Activated T-cell treated with anti-CD3 and anti-CD28 coated beads, Interleukin-2, amount 50 U/mL, for 1 hour (primary cell): ENCODE measurements at regions not wholly inside any gene's neighbourhood (a gene's known extent, or its start where the extent isn't known, plus 50 kb on each side); places are given as distances from the start of the nearest gene placed in this dataset.

Source experiments
- DNase-seq: peaks from one replicate; pipeline ENCODE4 v3.0.0-alpha.2; 2020

DNA sequence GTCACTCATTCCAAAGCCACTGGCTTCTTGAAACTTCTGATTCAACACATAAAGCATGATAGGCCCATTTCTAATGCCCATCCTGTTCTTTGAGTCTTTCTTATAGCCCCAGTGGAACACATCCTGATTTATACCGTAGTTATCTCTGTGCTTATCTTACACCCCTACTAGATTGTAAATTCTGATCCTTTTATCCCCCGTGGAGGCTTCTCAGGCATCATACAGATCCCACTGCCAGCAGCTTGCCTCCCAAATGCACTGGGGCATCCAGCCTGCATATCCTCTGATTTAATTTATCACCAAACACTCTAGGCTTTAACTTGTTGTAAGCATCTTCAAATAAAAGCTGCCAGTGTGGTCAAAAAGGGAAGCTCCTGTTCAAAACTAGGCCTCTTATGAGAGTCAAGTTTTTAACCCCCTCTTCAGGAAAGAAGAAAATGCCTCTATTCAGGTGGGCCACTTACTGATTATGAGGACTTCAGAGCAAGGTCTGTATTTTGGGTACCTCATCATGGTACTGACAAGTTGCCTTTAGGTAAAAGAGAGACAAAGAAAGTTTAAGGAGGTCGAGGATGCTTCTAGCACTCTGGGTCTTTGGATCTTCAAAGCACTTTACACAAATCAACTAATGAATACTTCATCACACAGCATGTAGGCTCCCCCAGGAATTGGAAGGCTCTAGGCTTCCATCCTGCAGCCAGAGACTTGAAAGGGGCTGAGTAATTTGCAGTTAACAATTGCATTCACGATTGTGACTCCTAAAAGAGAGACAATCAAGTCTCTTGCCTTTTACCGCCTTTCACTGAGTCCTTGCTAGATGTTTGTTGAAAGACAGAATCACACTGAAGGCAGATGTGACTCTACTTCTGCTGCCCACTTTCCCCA, 95.8 kb upstream of the LDB2 start:
- DNase-seq = no peak

DNA sequence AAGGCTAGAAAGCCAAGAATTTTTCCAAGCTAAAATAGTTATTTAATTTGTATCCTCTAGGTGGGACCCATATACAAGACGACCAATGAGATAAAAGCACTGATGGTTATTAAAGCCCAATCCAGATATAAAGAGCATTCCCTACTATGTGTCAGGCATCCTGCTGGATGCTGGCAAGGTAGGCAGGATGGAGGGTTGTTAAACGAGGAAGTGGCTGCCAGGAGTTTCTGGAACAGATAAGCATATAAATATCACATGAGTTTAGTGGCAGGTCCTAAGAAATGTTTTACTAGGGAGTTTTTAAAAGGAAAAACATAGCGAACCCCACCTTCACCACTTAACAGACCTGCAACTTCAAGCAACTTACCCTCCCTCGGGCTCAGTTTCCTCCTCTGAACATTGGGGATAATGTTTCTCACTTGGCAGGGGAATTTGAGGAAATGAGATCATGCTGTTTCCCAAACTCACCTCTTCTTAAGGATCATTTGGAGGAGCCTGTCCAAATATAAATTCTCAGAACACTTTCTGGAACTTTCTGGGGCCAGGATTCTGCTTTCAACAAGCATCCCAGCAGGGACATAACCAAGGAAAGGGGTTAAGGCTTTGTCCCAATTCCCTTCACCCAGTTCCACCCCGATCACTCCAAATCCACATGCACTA, 94.3 kb upstream of the LDB2 start:
- no peak for DNase-seq

DNA sequence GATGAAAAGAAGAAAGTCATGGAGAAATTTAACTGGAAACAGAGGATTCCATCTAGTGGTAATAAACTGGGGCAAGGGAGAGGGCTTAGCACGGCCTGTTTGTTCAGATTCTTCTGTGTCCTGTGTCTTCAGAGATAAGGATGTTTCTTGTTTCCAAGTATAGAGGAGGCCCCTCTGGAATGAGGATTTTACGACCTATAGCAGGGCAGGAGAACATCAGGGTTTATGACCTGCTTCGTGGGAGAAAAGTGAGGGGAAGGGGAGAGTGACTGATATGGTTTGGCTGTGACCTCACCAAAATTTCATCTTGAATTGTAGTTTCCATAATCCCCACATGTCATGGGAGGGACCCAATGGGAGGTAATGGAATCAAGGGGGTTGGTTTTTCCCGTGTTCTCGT, 93.0 kb upstream of the LDB2 start:
- DNase-seq = no peak

DNA sequence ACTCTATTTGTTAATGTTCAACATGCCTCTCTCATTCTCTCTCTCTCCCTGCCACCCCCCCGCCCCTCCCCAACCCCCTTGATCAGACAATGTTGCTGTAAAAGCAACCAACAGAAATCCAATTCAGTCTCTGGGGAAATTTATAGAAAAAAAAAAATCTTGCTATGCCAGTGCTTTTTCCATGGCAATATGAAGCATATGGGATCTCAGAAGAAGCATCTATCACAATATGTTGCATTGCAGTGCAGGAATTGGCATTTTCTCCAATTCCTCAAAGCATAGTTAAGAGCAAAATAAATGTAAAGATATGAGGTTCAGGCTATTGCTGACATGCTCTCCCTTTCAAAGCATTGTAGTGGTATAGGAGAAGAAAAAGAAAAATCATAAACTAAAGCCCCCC, 90.9 kb upstream of the LDB2 start:
- no peak for DNase-seq

DNA sequence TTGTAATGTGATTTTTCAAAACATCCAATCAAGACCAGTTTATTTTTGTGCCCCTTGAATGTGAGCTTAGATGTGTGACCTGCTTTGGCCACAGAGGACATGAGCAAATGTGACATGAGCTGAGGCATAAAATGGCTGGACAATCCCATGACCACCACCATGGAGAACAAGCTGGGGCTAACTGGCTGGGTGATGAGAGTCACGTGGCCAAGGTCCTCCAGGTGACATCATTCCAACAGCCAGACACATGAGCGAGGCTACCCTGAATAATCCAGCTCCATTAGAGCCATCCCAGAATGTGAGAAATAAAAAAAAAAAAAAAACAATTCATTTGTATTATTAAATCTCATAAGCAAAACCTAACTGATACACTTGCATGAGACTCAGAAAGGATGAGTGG, 90.4 kb upstream of the LDB2 start:
- DNase-seq = no peak

DNA sequence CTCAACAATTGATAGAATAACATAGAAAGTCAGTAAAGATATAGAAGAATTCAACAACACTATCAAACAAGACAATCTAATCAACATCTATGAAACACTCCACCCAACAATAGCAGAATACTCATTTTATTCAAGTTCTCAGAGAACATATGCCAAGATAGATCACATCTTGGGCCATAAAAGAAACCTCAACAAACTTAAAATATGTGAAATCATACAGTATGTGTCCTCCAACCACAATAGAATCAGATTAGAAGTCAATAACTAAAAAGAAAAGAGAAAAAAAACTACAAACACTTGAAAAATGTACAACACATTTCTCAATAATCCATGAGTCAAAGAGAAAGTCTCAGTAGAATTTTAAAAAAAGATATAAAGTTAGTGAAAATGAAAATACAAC, 78.6 kb upstream of the LDB2 start:
- DNase-seq = no peak

DNA sequence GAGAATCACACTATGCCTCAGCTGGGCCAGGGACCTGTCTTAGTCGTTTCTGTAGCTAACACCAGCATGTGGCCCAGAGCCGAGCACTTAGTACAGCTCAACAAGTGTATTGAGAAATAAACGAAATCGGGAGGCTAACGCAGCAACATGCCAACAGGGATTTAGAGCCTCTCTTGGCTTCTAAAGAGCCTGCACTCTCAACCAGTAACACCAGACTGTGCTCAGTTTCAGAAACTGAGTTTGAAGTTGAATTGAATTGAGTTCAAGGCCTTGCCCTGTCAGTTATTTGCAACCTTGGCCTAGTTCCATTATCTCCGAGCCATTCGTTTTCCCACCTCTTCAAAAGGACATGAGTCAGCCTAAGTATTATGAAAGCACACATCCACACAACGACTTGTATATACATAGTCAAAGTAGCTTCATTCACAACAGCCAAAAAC, 71.3 kb upstream of the LDB2 start:
- no peak for DNase-seq

DNA sequence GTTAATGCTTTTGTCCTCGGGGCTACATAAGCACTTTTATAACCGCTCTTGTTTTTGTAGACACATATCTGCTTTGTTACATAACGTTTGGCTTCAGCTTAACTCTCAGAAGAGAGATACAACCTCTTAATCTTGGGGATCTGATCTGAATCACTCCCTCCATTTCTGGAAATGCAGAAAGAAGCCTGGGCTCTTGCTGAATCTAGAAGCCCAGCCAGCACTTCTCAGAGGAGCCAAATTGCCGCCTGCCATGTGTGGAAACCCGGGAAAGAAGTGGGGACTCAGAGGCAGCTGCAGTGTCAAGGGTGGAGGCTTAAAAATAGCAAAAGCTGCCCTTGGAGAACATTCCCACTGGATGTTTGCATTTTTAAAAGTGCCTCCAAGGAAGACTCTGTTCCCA, 69.3 kb upstream of the LDB2 start:
- DNase-seq = no peak

DNA sequence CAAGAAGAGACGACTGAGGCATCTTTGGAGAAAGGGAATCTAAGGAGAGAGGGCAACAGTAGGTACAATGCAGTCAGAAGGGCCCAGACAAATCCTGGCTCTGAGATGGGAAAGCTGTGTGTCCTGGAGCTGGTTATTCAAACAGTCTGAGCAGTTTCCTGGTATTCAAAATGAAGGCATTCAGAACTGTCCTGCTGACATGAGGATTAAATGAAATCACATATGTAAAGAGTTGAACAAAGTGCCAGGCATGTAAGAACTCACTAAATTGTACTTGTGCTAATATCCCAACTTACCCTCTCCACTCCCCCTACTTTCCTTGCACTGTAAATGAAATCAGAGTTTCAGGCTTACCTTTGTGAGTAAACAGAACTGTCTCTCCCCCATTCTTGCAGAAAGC, 60.9 kb upstream of the LDB2 start:
- DNase-seq = no peak

DNA sequence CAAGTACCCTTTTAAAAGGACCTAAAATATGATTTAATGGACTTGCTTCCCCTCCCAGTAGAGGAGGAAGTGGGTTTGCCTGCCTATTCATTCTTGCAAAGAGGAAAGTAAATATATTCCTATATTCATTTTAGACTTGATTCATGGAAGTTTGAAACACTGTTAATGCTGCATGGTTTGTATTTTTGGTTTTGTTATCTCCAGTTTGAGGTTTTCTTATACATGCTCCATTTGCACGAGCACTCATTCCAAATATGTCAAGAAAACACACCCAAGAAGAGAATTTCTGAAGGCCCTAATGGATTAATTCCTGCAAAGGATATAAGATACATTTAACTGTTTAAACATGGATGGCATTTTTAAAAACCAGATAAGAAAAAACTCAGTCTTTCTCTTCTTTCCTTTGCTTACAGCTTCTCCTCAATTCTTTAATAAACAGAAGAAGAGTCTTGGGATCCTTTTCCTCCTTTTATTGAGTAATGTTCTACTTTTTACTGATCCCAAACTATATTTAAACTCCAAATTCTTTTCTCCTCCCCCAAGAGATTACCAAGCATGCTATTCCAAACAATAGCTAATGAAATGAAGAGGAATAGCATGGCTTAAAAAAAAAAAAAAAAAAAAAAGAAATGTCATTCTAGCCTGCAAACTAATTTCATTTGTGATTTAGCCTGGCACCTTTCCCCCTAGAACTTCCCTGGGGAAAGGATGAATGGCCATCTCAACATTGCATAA, 54.6 kb upstream of the LDB2 start:
- DNase-seq = no peak

DNA sequence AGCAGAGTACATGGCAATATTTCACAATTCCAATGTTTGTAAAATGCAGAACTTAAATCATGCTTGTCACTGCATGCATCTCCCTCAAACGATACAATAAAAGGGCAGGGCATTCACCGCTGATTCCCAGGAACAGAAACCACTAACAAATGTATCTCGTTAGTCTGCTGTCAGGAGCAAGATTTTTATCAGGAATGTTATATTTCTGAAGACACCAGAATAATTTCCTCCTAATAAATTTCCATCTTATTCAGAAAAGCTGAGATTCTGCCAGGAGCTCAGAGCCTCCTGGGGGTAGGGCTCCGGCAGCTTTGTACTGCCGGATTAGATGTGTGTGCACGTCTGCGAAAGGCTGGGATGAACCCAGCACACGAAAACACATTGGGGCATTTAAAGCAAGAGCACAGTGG, 54.0 kb upstream of the LDB2 start:
- no peak for DNase-seq
